ENCODE measurements at regions not wholly inside any gene's neighbourhood (a gene's known extent, or its start where the extent isn't known, plus 50 kb on each side); places are given as distances from the start of the nearest gene placed in this dataset.

DNA sequence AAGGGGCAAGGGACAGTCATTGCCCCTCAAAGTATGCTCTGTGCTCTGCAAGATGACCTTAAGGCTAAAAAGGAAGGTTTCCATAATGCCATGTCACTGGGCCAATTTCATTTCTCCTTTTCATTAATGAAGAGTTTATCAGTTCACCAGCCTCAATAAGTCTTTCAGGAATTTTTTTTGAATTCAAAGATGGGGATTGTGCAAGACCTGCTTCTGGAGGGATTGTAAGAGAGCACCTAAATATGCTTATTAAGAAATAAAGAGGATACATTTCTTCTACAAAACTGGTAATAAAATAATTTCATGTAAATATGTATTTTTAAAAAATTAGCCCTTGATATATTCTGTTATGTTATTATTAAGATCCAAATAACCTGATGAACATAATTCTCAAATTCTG is 86.8 kb upstream of the RGS4 start:
- Mint-ChIP-seq H3K27ac (no peak overlapping the region), H3K36me3 (ENCODE audit: low read depth) (no peaks in the 10 kb centered on the region), H3K9me3 (no peaks in the 10 kb centered on the region), H3K4me3 (no peak overlapping the region), H3K4me1 (ENCODE audit: low read depth) (no peaks in the 10 kb centered on the region), H3K27me3 (peaks cover 8% of the 10 kb centered on the region)
- ATAC-seq, result no peak
- POLR2A ChIA-PET, result no interaction called here
- TF ChIP-seq, protein P1, sequence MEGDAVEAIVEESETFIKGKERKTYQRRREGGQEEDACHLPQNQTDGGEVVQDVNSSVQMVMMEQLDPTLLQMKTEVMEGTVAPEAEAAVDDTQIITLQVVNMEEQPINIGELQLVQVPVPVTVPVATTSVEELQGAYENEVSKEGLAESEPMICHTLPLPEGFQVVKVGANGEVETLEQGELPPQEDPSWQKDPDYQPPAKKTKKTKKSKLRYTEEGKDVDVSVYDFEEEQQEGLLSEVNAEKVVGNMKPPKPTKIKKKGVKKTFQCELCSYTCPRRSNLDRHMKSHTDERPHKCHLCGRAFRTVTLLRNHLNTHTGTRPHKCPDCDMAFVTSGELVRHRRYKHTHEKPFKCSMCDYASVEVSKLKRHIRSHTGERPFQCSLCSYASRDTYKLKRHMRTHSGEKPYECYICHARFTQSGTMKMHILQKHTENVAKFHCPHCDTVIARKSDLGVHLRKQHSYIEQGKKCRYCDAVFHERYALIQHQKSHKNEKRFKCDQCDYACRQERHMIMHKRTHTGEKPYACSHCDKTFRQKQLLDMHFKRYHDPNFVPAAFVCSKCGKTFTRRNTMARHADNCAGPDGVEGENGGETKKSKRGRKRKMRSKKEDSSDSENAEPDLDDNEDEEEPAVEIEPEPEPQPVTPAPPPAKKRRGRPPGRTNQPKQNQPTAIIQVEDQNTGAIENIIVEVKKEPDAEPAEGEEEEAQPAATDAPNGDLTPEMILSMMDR (IDR thresholded peaks at IDR 0.05), result no peak
- intact Hi-C loops (cut with micrococcal nuclease), result no loop called here
- CTCF ChIA-PET, result no interaction called here
- no peak for DNase-seq

DNA sequence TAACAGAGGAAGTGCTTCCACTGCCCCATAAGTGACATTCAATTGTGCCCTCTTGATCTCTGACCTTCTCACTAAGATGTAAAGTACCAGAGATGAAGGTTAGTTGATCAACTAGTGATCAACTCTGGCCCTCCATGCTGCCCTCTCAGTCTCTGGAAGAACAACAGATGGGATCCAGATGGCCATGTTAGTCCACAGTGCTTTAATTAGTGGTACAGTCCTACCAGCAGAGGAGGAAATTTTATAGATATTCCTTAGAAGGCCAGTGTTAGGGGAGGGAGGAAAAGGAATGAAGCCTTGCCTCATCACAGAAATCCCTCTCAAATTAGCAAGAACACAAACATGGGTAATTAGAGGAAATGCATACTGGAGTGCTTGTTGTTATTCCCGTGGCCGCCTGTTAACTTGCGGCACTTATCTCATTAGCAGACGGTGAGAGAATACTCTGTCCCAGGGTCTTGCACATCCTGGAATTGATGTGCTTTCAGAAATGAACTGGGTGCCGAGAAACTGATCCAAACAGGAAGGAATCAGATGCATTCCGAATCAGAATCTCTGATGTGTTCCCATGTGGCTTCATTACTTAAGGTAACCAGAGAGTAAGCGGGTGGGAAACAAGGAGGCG is 91.1 kb upstream of the RGS4 start:
- ChIA-PET CTCF (no interaction called here), POLR2A (no interaction called here)
- Mint-ChIP-seq H3K27ac (no peak overlapping the region), H3K36me3 (ENCODE audit: low read depth) (no peaks in the 10 kb centered on the region), H3K4me1 (ENCODE audit: low read depth) (no peaks in the 10 kb centered on the region), H3K27me3 (peaks cover 5% of the 10 kb centered on the region), H3K4me3 (no peak overlapping the region), H3K9me3 (no peaks in the 10 kb centered on the region)
- intact Hi-C loops (cut with micrococcal nuclease), result no loop called here
- DNase-seq, result no peak
- TF ChIP-seq, protein P1 (IDR thresholded peaks at IDR 0.05), result no peak
- ATAC-seq, result no peak

DNA sequence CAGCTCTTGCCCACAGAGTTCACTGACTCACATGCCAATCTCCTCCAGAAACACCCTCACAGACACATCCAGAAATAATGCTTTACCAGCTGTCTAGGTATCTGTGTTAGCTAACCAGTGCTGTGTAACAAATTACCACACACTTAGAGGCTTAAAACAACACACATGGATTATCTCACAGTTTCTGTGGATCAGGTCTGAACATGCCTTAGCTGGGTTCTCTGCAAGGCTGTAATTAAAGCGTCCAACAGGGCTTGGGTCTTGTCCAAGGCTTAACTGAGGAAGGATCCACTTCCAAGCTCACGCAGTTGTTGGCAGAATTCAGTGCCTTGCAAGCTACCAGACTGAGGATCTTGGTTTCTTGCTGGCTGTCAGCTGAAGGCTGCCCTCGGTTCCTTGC is 92.5 kb upstream of the RGS4 start:
- Mint-ChIP-seq H3K9me3 (no peaks in the 10 kb centered on the region), H3K36me3 (ENCODE audit: low read depth) (no peaks in the 10 kb centered on the region), H3K27me3 (peaks cover 4% of the 10 kb centered on the region), H3K27ac (no peak overlapping the region), H3K4me3 (no peak overlapping the region), H3K4me1 (ENCODE audit: low read depth) (no peaks in the 10 kb centered on the region)
- TF ChIP-seq, protein P1 (IDR thresholded peaks at IDR 0.05), result no peak
- intact Hi-C loops (cut with micrococcal nuclease), result no loop called here
- ATAC-seq, result no peak
- DNase-seq, result no peak
- POLR2A ChIA-PET, result no interaction called here
- CTCF ChIA-PET, result interaction anchor here (1.6 kb wide), 1 partner anchor 14 kb away, joined by 3 read pairs; no protein-coding TSS in a partner anchor

DNA sequence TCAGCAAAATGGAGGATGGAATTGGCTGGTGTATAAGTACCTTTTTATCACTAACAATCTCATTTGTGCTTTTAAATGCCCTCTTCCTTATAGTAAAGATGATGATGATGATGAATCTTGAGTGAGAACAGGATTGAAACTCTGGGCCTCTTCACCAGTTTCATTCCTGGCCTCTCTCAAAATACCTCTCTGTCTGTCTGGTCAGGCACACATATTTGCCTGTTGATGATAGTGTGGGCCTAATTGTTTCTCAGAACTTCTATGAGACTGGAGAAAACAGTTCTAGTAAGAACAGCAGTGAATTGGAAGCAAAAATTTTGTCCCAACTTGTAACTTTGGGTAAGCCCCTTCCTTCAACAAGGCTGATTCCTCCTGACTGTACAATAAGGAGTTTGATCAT is 94.4 kb upstream of the RGS4 start:
- POLR2A ChIA-PET, result no interaction called here
- CTCF ChIA-PET, result no interaction called here

DNA sequence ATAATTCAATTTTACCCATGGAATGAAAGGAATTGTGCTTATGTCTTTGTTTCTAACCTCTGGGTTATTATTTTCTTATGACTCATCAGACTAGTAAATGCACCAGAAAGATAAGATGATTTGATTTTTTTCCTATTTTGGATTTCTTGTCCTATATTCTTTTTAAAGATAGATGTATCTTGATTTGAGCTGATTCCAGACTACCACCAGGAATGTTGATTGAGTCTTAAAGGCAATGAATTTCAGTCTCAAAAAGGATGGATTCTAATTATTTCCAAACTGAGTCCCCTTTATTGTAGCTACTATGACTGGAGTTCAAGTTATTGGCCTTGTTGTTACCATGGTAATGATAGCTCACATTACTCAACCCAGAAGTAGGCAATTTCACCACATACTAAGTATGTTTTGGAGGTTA is 95.8 kb upstream of the RGS4 start:
- TF ChIP-seq, protein P1 (IDR thresholded peaks at IDR 0.05), result no peak
- intact Hi-C loops (cut with micrococcal nuclease), result no loop called here
- DNase-seq, result no peak

More for the DNA sequence above, 94.4 kb upstream of the RGS4 start:
- Mint-ChIP-seq H3K4me1 (ENCODE audit: low read depth) (no peaks in the 10 kb centered on the region), H3K36me3 (ENCODE audit: low read depth) (no peaks in the 10 kb centered on the region), H3K27me3 (peaks cover 3% of the 10 kb centered on the region), H3K9me3 (no peaks in the 10 kb centered on the region), H3K27ac (no peak overlapping the region), H3K4me3 (no peak overlapping the region)
- ATAC-seq (no peak), DNase-seq (no peak)
- TF ChIP-seq, protein P1 (IDR thresholded peaks at IDR 0.05), result no peak
- intact Hi-C loops (cut with micrococcal nuclease), result no loop called here

More for the DNA sequence above, 95.8 kb upstream of the RGS4 start:
- CTCF ChIA-PET, result no interaction called here
- no peaks in the 10 kb centered on the region for H3K36me3 Mint-ChIP-seq (ENCODE audit: low read depth)
- no peak overlapping the region for H3K27ac Mint-ChIP-seq
- H3K9me3 Mint-ChIP-seq, result no peaks in the 10 kb centered on the region
- ATAC-seq, result no peak
- H3K4me3 Mint-ChIP-seq, result no peak overlapping the region
- H3K27me3 Mint-ChIP-seq, result peaks cover 6% of the 10 kb centered on the region
- no peaks in the 10 kb centered on the region for H3K4me1 Mint-ChIP-seq (ENCODE audit: low read depth)
- POLR2A ChIA-PET, result no interaction called here

All from activated CD8-positive, alpha-beta T cell treated with anti-CD3 and anti-CD28 coated beads for 36 hours (primary cell).